T-helper 2 cell treated with Interferon-gamma antibody and Interleukin-4, amounts not matched to agents 5 μg/mL and 100 μg/mL, for 36 hours (primary cell): ENCODE measurements at regions not wholly inside any gene's neighbourhood (a gene's known extent, or its start where the extent isn't known, plus 50 kb on each side); places are given as distances from the start of the nearest gene placed in this dataset.

ENCODE experiments used
- DNase-seq: peaks from one replicate; pipeline ENCODE4 v3.0.0; 2021; ENCODE audit warnings: low spot score
- H3K27ac Mint-ChIP-seq: one replicate; pipeline ENCODE4 v1.8.0; 2021; ENCODE audit warnings: mild to moderate bottlenecking, mixed read lengths
- H3K27me3 Mint-ChIP-seq: one replicate; pipeline ENCODE4 v1.8.0; 2021; ENCODE audit warnings: low read depth, mixed read lengths
- H3K36me3 Mint-ChIP-seq: one replicate; pipeline ENCODE4 v1.8.0; 2021; ENCODE audit warnings: low read depth, mixed read lengths
- H3K4me1 Mint-ChIP-seq: one replicate; pipeline ENCODE4 v1.8.0; 2021; ENCODE audit warnings: low read depth, mixed read lengths
- H3K4me3 Mint-ChIP-seq: one replicate; pipeline ENCODE4 v1.8.0; 2022; ENCODE audit warnings: mild to moderate bottlenecking, moderate library complexity, mixed read lengths
- H3K9me3 Mint-ChIP-seq: one replicate; pipeline ENCODE4 v1.8.0; 2021; ENCODE audit warnings: mixed read lengths

- H3K36me3 Mint-ChIP-seq: no peaks in the 10 kb centered on the region
- no peak overlapping the region for H3K27ac Mint-ChIP-seq
- no peak for DNase-seq
- no peak overlapping the region for H3K4me3 Mint-ChIP-seq
- H3K9me3 Mint-ChIP-seq: peaks cover 8% of the 10 kb centered on the region
- H3K4me1 Mint-ChIP-seq: no peaks in the 10 kb centered on the region
- no peaks in the 10 kb centered on the region for H3K27me3 Mint-ChIP-seq
These were observed 62.7 kb upstream of the BRINP3 start for GRCh38 chr1:190540366-190540765.

GRCh38 chr1:190551638-190552037, 74.0 kb upstream of the BRINP3 start:
- Mint-ChIP-seq H3K27ac (no peak overlapping the region), H3K4me1 (no peaks in the 10 kb centered on the region), H3K27me3 (no peaks in the 10 kb centered on the region), H3K4me3 (no peak overlapping the region), H3K9me3 (peaks cover 9% of the 10 kb centered on the region), H3K36me3 (no peaks in the 10 kb centered on the region)
- no peak for DNase-seq

GRCh38 chr1:190560161-190560681, 82.6 kb upstream of the BRINP3 start:
- Mint-ChIP-seq H3K9me3 (peaks cover 15% of the 10 kb centered on the region), H3K27me3 (no peaks in the 10 kb centered on the region), H3K27ac (no peak overlapping the region), H3K4me3 (no peak overlapping the region), H3K36me3 (no peaks in the 10 kb centered on the region), H3K4me1 (no peaks in the 10 kb centered on the region)
- no peak for DNase-seq

DNA sequence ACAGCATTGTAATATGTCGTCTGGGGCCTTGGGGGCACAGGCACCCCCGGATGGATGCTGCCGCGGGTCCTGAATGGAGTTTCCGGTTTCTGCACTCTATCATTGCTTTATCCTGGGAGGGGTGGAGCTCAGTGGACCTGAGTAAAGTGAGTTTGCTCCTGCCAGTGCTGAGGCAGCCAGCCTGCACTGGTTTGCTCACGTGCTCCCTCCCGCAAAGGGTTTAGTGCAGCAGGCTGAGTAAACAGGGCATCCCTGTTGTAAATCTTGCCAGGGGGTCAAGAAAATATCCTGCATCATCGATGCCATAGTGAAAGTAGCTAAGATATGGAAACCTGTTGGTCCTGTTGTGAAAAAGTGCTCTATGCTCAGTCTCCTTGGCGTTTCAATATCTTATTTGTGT, 85.6 kb upstream of the BRINP3 start:
- no peak overlapping the region for H3K27ac Mint-ChIP-seq
- H3K4me1 Mint-ChIP-seq: no peaks in the 10 kb centered on the region
- H3K36me3 Mint-ChIP-seq: no peaks in the 10 kb centered on the region
- no peak overlapping the region for H3K4me3 Mint-ChIP-seq
- H3K27me3 Mint-ChIP-seq: no peaks in the 10 kb centered on the region
- no peak for DNase-seq
- peaks cover 10% of the 10 kb centered on the region for H3K9me3 Mint-ChIP-seq

- H3K27me3 Mint-ChIP-seq: no peaks in the 10 kb centered on the region
- H3K4me3 Mint-ChIP-seq: no peak overlapping the region
- no peak for DNase-seq
- H3K36me3 Mint-ChIP-seq: no peaks in the 10 kb centered on the region
- no peaks in the 10 kb centered on the region for H3K4me1 Mint-ChIP-seq
- peaks cover 9% of the 10 kb centered on the region for H3K9me3 Mint-ChIP-seq
- no peak overlapping the region for H3K27ac Mint-ChIP-seq
These were observed 86.5 kb upstream of the BRINP3 start for GRCh38 chr1:190564117-190564516.

GRCh38 chr1:190578017-190578416, 100.4 kb upstream of the BRINP3 start:
- no peak for DNase-seq
- peaks cover 11% of the 10 kb centered on the region for H3K9me3 Mint-ChIP-seq
- no peaks in the 10 kb centered on the region for H3K27me3 Mint-ChIP-seq
- no peak overlapping the region for H3K4me3 Mint-ChIP-seq
- no peak overlapping the region for H3K27ac Mint-ChIP-seq
- H3K36me3 Mint-ChIP-seq: no peaks in the 10 kb centered on the region
- H3K4me1 Mint-ChIP-seq: no peaks in the 10 kb centered on the region

DNA sequence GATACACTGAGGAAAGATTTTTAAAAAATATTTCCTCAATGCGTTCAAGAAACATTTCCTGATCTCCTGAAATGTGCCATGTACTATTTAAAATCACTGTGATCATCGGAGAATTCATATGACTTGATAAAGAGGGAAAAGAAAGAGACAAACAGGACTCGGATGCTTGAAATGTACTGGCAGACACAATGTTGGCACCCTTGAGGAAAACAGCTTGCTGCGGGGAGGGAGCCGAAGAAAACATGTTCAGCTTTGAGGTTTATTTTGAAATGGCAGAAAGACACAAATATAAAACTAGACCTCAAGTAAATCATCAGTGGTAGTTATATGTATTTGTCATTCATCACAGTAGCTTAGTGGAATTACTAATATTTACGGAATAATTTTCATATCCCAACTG, 100.9 kb upstream of the BRINP3 start:
- Mint-ChIP-seq H3K9me3 (peaks cover 11% of the 10 kb centered on the region), H3K27me3 (no peaks in the 10 kb centered on the region), H3K4me1 (no peaks in the 10 kb centered on the region), H3K27ac (no peak overlapping the region), H3K4me3 (no peak overlapping the region), H3K36me3 (no peaks in the 10 kb centered on the region)
- no peak for DNase-seq

GRCh38 chr1:190579552-190580193, 102.0 kb upstream of the BRINP3 start:
- H3K4me1 Mint-ChIP-seq: no peaks in the 10 kb centered on the region
- no peaks in the 10 kb centered on the region for H3K27me3 Mint-ChIP-seq
- H3K4me3 Mint-ChIP-seq: no peak overlapping the region
- H3K36me3 Mint-ChIP-seq: no peaks in the 10 kb centered on the region
- no peak for DNase-seq
- no peak overlapping the region for H3K27ac Mint-ChIP-seq
- peaks cover 3% of the 10 kb centered on the region for H3K9me3 Mint-ChIP-seq

DNA sequence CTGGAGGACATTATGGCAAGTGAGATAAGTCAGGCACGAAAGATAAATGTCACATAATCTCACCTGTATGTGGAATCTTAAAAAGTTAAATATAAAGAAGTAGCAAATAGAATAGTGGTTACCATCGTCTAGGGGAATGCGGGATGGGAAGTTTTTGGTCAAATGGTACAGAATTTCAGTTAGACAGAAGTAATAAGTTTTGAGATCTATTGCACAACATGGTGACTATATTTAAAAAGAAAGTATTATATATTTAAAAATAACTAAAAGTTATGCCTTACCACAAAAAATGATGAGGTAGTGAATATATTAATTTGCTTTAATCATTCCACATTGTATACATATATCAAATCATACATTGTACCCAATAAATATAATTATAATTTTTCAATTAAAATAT, 106.2 kb upstream of the BRINP3 start:
- DNase-seq: no peak
- Mint-ChIP-seq H3K27me3 (no peaks in the 10 kb centered on the region), H3K4me1 (no peaks in the 10 kb centered on the region), H3K36me3 (no peaks in the 10 kb centered on the region), H3K9me3 (peaks cover 6% of the 10 kb centered on the region), H3K4me3 (no peak overlapping the region), H3K27ac (no peak overlapping the region)

- Mint-ChIP-seq H3K36me3 (no peaks in the 10 kb centered on the region), H3K4me3 (no peak overlapping the region), H3K9me3 (peaks cover 6% of the 10 kb centered on the region), H3K27ac (no peak overlapping the region), H3K27me3 (no peaks in the 10 kb centered on the region), H3K4me1 (no peaks in the 10 kb centered on the region)
- no peak for DNase-seq
These were observed 110.8 kb upstream of the BRINP3 start for GRCh38 chr1:190588424-190588823.

GRCh38 chr1:190595438-190595837, 117.8 kb upstream of the BRINP3 start:
- Mint-ChIP-seq H3K9me3 (no peaks in the 10 kb centered on the region), H3K4me1 (no peaks in the 10 kb centered on the region), H3K27me3 (no peaks in the 10 kb centered on the region), H3K27ac (no peak overlapping the region), H3K36me3 (no peaks in the 10 kb centered on the region), H3K4me3 (no peak overlapping the region)
- no peak for DNase-seq

DNA sequence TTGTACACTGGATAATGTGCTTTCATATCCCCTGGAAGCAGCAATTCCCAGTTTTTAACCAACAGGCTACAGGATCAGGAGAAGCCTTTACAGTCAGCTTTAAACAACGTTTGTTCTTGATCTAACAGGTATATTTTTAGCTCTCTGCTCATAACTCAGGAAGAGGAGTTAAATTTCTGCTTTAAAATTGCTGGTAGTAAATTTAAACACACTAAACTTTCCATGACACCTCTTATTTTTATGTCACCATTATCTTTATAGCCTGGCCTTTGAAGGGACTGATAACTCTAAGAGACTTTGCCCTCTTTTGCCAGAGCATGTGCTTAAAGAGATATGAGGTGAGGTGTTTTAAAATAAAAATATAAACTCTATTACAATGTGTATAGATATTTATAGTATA, 119.6 kb upstream of the BRINP3 start:
- Mint-ChIP-seq H3K27ac (no peak overlapping the region), H3K27me3 (no peaks in the 10 kb centered on the region), H3K36me3 (no peaks in the 10 kb centered on the region), H3K4me1 (no peaks in the 10 kb centered on the region), H3K9me3 (no peaks in the 10 kb centered on the region), H3K4me3 (no peak overlapping the region)
- DNase-seq: no peak

DNA sequence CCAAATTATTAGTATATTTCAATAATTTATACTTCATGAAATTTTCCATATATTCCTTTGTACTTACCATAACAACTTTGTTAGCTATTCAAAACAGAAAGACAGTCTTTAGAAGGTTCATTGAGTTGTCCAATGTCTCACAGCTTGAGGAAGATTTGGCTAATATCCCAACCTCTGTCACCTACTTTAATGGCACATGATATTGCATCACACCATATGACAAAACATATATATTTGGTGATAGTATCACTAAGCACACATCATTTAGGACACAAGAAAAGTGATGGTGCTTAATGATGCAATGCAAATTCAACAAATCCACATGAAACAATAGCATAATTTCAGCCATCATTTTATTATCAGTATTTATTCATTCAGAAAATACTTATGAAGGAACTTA, 122.0 kb upstream of the BRINP3 start:
- Mint-ChIP-seq H3K27me3 (no peaks in the 10 kb centered on the region), H3K9me3 (no peaks in the 10 kb centered on the region), H3K27ac (no peak overlapping the region), H3K4me1 (no peaks in the 10 kb centered on the region), H3K4me3 (no peak overlapping the region), H3K36me3 (no peaks in the 10 kb centered on the region)
- DNase-seq: no peak

DNA sequence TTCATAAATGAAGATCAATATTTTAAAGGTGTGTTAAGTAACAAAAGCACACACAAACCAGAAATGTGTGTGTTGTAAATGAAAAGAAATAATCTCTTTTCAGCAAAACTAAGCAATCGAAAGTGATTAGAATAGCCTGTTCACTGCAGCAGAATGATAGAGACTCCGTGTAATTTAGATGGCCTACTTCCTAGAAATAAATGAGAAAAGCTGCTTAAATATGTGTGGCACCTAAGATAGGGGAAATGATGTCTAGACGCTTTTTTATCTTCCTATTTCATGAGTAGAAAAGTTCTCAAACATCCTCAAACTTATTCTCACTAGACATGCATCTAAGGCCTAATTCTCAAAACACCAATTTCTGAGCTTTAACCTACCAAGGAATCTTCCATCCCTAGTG, 124.7 kb upstream of the BRINP3 start:
- Mint-ChIP-seq H3K4me1 (no peaks in the 10 kb centered on the region), H3K9me3 (peaks cover 4% of the 10 kb centered on the region), H3K27ac (no peak overlapping the region), H3K36me3 (no peaks in the 10 kb centered on the region), H3K4me3 (no peak overlapping the region), H3K27me3 (no peaks in the 10 kb centered on the region)
- DNase-seq: no peak

GRCh38 chr1:190608282-190608681, 130.6 kb upstream of the BRINP3 start:
- H3K36me3 Mint-ChIP-seq: no peaks in the 10 kb centered on the region
- no peak for DNase-seq
- H3K27ac Mint-ChIP-seq: no peak overlapping the region
- H3K4me1 Mint-ChIP-seq: no peaks in the 10 kb centered on the region
- no peak overlapping the region for H3K4me3 Mint-ChIP-seq
- peaks cover 9% of the 10 kb centered on the region for H3K9me3 Mint-ChIP-seq
- H3K27me3 Mint-ChIP-seq: no peaks in the 10 kb centered on the region
